GM23248 (cell line): ENCODE measurements at regions not wholly inside any gene's neighbourhood (a gene's known extent, or its start where the extent isn't known, plus 50 kb on each side); places are given as distances from the start of the nearest gene placed in this dataset.

Source experiments
- DNase-seq: peaks from one replicate; pipeline ENCODE4 v3.0.0-alpha.2; 2015
- H2AFZ ChIP-seq: fragments of 200-600 bp; sonication (generic); 2 replicates; pipeline ENCODE4 v1.6.1; 2016; ENCODE audit warnings: antibody characterized with exemption
- H3F3A ChIP-seq: fragments of 200-600 bp; sonication (generic); 2 replicates; pipeline ENCODE4 v1.6.1; 2016; ENCODE audit warnings: mild to moderate bottlenecking, antibody characterized with exemption, mixed run types; ENCODE audit not compliant: insufficient read depth
- H3K27ac ChIP-seq: fragments of 200-600 bp; sonication (generic); 2 replicates; pipeline ENCODE4 v1.5.1; 2016; ENCODE audit warnings: mild to moderate bottlenecking
- H3K27me3 ChIP-seq: fragments of 200-600 bp; sonication (generic); replicated peaks from 2 replicates; pipeline ENCODE4 v1.6.1; 2016; ENCODE audit warnings: mild to moderate bottlenecking; ENCODE audit not compliant: insufficient read depth
- H3K36me3 ChIP-seq: fragments of 200-600 bp; sonication (generic); 2 replicates; pipeline ENCODE4 v1.6.1; 2016; ENCODE audit warnings: low read depth, mild to moderate bottlenecking
- H3K4me1 ChIP-seq: fragments of 200-600 bp; sonication (generic); 2 replicates; pipeline ENCODE4 v1.6.1; 2016; ENCODE audit warnings: mild to moderate bottlenecking; ENCODE audit not compliant: insufficient read depth
- H3K4me2 ChIP-seq: fragments of 200-600 bp; sonication (generic); one replicate; pipeline ENCODE4 v1.6.1; 2016; ENCODE audit warnings: mild to moderate bottlenecking; ENCODE audit not compliant: unreplicated experiment
- H3K4me3 ChIP-seq: fragments of 200-600 bp; sonication (generic); 2 replicates; pipeline ENCODE4 v1.5.1; 2016; ENCODE audit warnings: mild to moderate bottlenecking
- H3K79me2 ChIP-seq: fragments of 200-600 bp; sonication (generic); 2 replicates; pipeline ENCODE4 v1.6.1; 2016; ENCODE audit warnings: mild to moderate bottlenecking; ENCODE audit not compliant: insufficient read depth
- H3K9ac ChIP-seq: fragments of 200-600 bp; sonication (generic); 2 replicates; pipeline ENCODE4 v1.6.1; 2016; ENCODE audit warnings: mild to moderate bottlenecking
- H3K9me2 ChIP-seq: fragments of 200-600 bp; sonication (generic); 2 replicates; pipeline ENCODE4 v1.6.1; 2016; ENCODE audit warnings: mixed run types, mild to moderate bottlenecking, moderate library complexity; ENCODE audit not compliant: insufficient read depth
- H3K9me3 ChIP-seq: fragments of 200-600 bp; sonication (generic); one replicate; pipeline ENCODE4 v1.6.1; 2017; ENCODE audit warnings: low read depth
- H4K20me1 ChIP-seq: fragments of 200-600 bp; sonication (generic); 2 replicates; pipeline ENCODE4 v1.6.0; 2016; ENCODE audit not compliant: insufficient read depth
- EZH2 ChIP-seq: fragments of 200-600 bp; sonication (generic); IDR thresholded peaks from 2 replicates; pipeline ENCODE4 v1.6.1; 2018; ENCODE audit warnings: antibody characterized with exemption, mild to moderate bottlenecking; ENCODE audit not compliant: insufficient read depth, poor library complexity, severe bottlenecking
- EZH2phosphoT487 ChIP-seq: fragments of 200-600 bp; sonication (generic); IDR thresholded peaks from 2 replicates; pipeline ENCODE4 v1.6.1; 2018; ENCODE audit warnings: antibody characterized with exemption, moderate library complexity, mild to moderate bottlenecking, low read depth; ENCODE audit not compliant: insufficient read depth
- WGBS, 2 experiments: methylation state at CpG; one replicate each; pipeline ENCODE4 v1.1.6; 2015 to 2017; ENCODE audit warnings: low lambda C conversion rate in 2 of 2, low coverage in 1 of 2; ENCODE audit errors: missing lambda C conversion rate in 2 of 2; 5-methylcytosine and 5-hydroxymethylcytosine counted together
- in situ Hi-C: fragments of 300-500 bp; cut with MboI; formaldehyde crosslinking; loops from 2 replicates; pipeline ENCODE4 v1.15.0; 2020

GRCh38 chr2:116095636-116096035 lies 1653.2 kb downstream of the DPP10 start:
- Histone ChIP-seq H3K4me1 (no peaks in the 10 kb centered on the region), H2AFZ (no peak overlapping the region), H3K4me3 (no peak overlapping the region), H3K9me3 (no peaks in the 10 kb centered on the region), H3K27ac (no peak overlapping the region), H3K4me2 (no peak overlapping the region), H3K9me2 (no peaks in the 10 kb centered on the region), H3K79me2 (no peaks in the 10 kb centered on the region), H3K27me3 (no peaks in the 10 kb centered on the region), H3K9ac (no peak overlapping the region), H3K36me3 (no peaks in the 10 kb centered on the region), H3F3A (no peaks in the 10 kb centered on the region), H4K20me1 (no peaks in the 10 kb centered on the region)
- no peak for DNase-seq
- in situ Hi-C loops: no loop called here
- TF ChIP-seq EZH2 (no peak), EZH2phosphoT487 (no peak)
- 23 to 28% methylated on average over 4 of the region's 4 CpGs for WGBS, 2 experiments

GRCh38 chr2:116098049-116098448 lies 1655.6 kb downstream of the DPP10 start:
- Histone ChIP-seq H3K9me3 (no peaks in the 10 kb centered on the region), H4K20me1 (no peaks in the 10 kb centered on the region), H3K4me2 (no peak overlapping the region), H3K4me3 (no peak overlapping the region), H3K9me2 (no peaks in the 10 kb centered on the region), H3K4me1 (no peaks in the 10 kb centered on the region), H3K27ac (no peak overlapping the region), H3K36me3 (no peaks in the 10 kb centered on the region), H3F3A (no peaks in the 10 kb centered on the region), H3K9ac (no peak overlapping the region), H2AFZ (no peak overlapping the region), H3K79me2 (no peaks in the 10 kb centered on the region), H3K27me3 (no peaks in the 10 kb centered on the region)
- in situ Hi-C loops: no loop called here
- TF ChIP-seq EZH2: no peak
- TF ChIP-seq EZH2phosphoT487: no peak
- 14 to 17% methylated on average over 5 of the region's 5 CpGs for WGBS, 2 experiments
- DNase-seq: no peak

- H3K4me3 ChIP-seq: no peak overlapping the region
- no peak overlapping the region for H3K4me2 ChIP-seq
- H3K36me3 ChIP-seq: no peaks in the 10 kb centered on the region
- no peaks in the 10 kb centered on the region for H4K20me1 ChIP-seq
- 0 to 7% methylated on average over 1 of the region's 1 CpG for WGBS, 2 experiments
- no peak overlapping the region for H2AFZ ChIP-seq
- no peak overlapping the region for H3K9ac ChIP-seq
- H3K9me2 ChIP-seq: no peaks in the 10 kb centered on the region
- H3F3A ChIP-seq: no peaks in the 10 kb centered on the region
- DNase-seq: no peak
- no peaks in the 10 kb centered on the region for H3K9me3 ChIP-seq
- H3K27me3 ChIP-seq: no peaks in the 10 kb centered on the region
- H3K4me1 ChIP-seq: no peaks in the 10 kb centered on the region
- in situ Hi-C loops: no loop called here
- TF ChIP-seq EZH2phosphoT487 (no peak), EZH2 (no peak)
- H3K27ac ChIP-seq: no peak overlapping the region
- H3K79me2 ChIP-seq: no peaks in the 10 kb centered on the region
Observed at GRCh38 chr2:116109471-116109870, 1667.0 kb downstream of the DPP10 start.

- no peak overlapping the region for H2AFZ ChIP-seq
- no peaks in the 10 kb centered on the region for H3F3A ChIP-seq
- TF ChIP-seq EZH2phosphoT487 (no peak), EZH2 (no peak)
- no peaks in the 10 kb centered on the region for H4K20me1 ChIP-seq
- H3K27ac ChIP-seq: no peak overlapping the region
- no peaks in the 10 kb centered on the region for H3K79me2 ChIP-seq
- no peaks in the 10 kb centered on the region for H3K36me3 ChIP-seq
- H3K4me3 ChIP-seq: no peak overlapping the region
- H3K9me3 ChIP-seq: no peaks in the 10 kb centered on the region
- H3K9ac ChIP-seq: no peak overlapping the region
- no peaks in the 10 kb centered on the region for H3K4me1 ChIP-seq
- H3K27me3 ChIP-seq: no peaks in the 10 kb centered on the region
- H3K9me2 ChIP-seq: no peaks in the 10 kb centered on the region
- H3K4me2 ChIP-seq: no peak overlapping the region
- in situ Hi-C loops: no loop called here
- 4 to 5% methylated on average over 1 of the region's 1 CpG for WGBS, 2 experiments
- no peak for DNase-seq
Observed at GRCh38 chr2:116117845-116118244, 1675.4 kb downstream of the DPP10 start.

- 45 to 56% methylated on average over 10 of the region's 10 CpGs for WGBS, 2 experiments
- Histone ChIP-seq H3K4me3 (no peak overlapping the region), H3K9ac (no peak overlapping the region), H3K27me3 (no peaks in the 10 kb centered on the region), H3K79me2 (no peaks in the 10 kb centered on the region), H3K9me2 (no peaks in the 10 kb centered on the region), H4K20me1 (no peaks in the 10 kb centered on the region), H3K27ac (no peak overlapping the region), H3K4me1 (no peaks in the 10 kb centered on the region), H2AFZ (no peak overlapping the region), H3K4me2 (no peak overlapping the region), H3K36me3 (no peaks in the 10 kb centered on the region), H3K9me3 (no peaks in the 10 kb centered on the region), H3F3A (no peaks in the 10 kb centered on the region)
- DNase-seq: no peak
- TF ChIP-seq EZH2 (no peak), EZH2phosphoT487 (no peak)
- in situ Hi-C loops: no loop called here
Observed at GRCh38 chr2:116132833-116133232, 1681.7 kb upstream of the DDX18 start.
